HEK293 (cell line): ENCODE measurements at regions not wholly inside any gene's neighbourhood (a gene's known extent, or its start where the extent isn't known, plus 50 kb on each side); places are given as distances from the start of the nearest gene placed in this dataset.

ENCODE experiments used
- CTCF ChIA-PET: fragments of 350-600 bp; formaldehyde crosslinking; extraction: SDS; loops from one replicate; lab custom pipeline; 2021; ENCODE audit warnings: antibody characterized with exemption; lab: Yijun Ruan, JAX
- POLR2A ChIA-PET: fragments of 300-600 bp; formaldehyde crosslinking; extraction: SDS; loops from one replicate; lab custom pipeline; 2020; ENCODE audit warnings: antibody characterized with exemption, inconsistent platforms; lab: Yijun Ruan, JAX
- H3K27ac ChIP-seq: fragments of 200-500 bp; sonication (Bioruptor generic); 2 replicates; pipeline ENCODE4 v1.5.1; 2014; ENCODE audit warnings: low read depth, low read length, control low read depth, inconsistent platforms; ENCODE audit errors: extremely low read depth
- H3K36me3 ChIP-seq, 2 experiments: fragments of 200-500 bp in 1 of 2; sonication (Bioruptor generic) in 1 of 2; 1 replicate in 1 of 2; 2 replicates in 1 of 2; pipeline ENCODE4 v1.5.1; 2014 to 2017; ENCODE audit warnings: inconsistent platforms in 2 of 2, low read length in 2 of 2; ENCODE audit not compliant: control insufficient read depth in 2 of 2, insufficient read depth in 1 of 2
- H3K4me1 ChIP-seq: fragments of 200-500 bp; sonication (Bioruptor generic); 2 replicates; pipeline ENCODE4 v1.5.1; 2014; ENCODE audit warnings: mild to moderate bottlenecking, low read length, inconsistent platforms; ENCODE audit not compliant: control insufficient read depth, insufficient read depth
- H3K4me3 ChIP-seq: 2 replicates; pipeline ENCODE4 v1.5.1; 2011; ENCODE audit warnings: low read depth, mild to moderate bottlenecking, control low read depth, low read length, moderate library complexity
- H3K9me3 ChIP-seq: fragments of 200-500 bp; sonication (Bioruptor generic); 2 replicates; pipeline ENCODE4 v1.5.1; 2014; ENCODE audit warnings: low read depth, low read length, inconsistent platforms; ENCODE audit not compliant: control insufficient read depth, insufficient read depth
- GLI4 ChIP-seq: fragments of 450-650 bp; formaldehyde crosslinking; IDR thresholded peaks from 2 replicates; pipeline ENCODE4 v1.5.1; 2016; ENCODE audit warnings: missing biosample characterization, missing genetic modification characterization
- OVOL3 ChIP-seq: fragments of 450-650 bp; formaldehyde crosslinking; IDR thresholded peaks from 2 replicates; pipeline ENCODE4 v1.5.1; 2016; ENCODE audit warnings: missing biosample characterization, missing genetic modification characterization
- SETDB1 ChIP-seq: IDR thresholded peaks from one replicate; pipeline ENCODE4 v1.6.1; 2017; ENCODE audit warnings: mild to moderate bottlenecking, low read length, moderate library complexity, mixed read lengths; ENCODE audit not compliant: insufficient read length
- ZBTB44 ChIP-seq: fragments of 450-650 bp; IDR thresholded peaks from 2 replicates; pipeline ENCODE4 v1.5.1; 2018; ENCODE audit warnings: missing biosample characterization, mild to moderate bottlenecking, missing genetic modification characterization
- ZNF169 ChIP-seq: fragments of 450-650 bp; formaldehyde crosslinking; IDR thresholded peaks from 2 replicates; pipeline ENCODE4 v1.5.1; 2016; ENCODE audit warnings: missing biosample characterization, missing genetic modification characterization
- ZNF19 ChIP-seq: fragments of 450-650 bp; formaldehyde crosslinking; IDR thresholded peaks from 2 replicates; pipeline ENCODE4; 2016; ENCODE audit warnings: missing biosample characterization, missing genetic modification characterization, low read depth
- ZNF350 ChIP-seq: fragments of 450-650 bp; formaldehyde crosslinking; IDR thresholded peaks from 2 replicates; pipeline ENCODE4 v1.5.0; 2017; ENCODE audit warnings: missing biosample characterization, mild to moderate bottlenecking, missing genetic modification characterization
- ZNF473 ChIP-seq: fragments of 450-650 bp; formaldehyde crosslinking; IDR thresholded peaks from 2 replicates; pipeline ENCODE4 v1.5.1; 2017; ENCODE audit warnings: missing biosample characterization, missing genetic modification characterization
- ZNF501 ChIP-seq: fragments of 450-650 bp; formaldehyde crosslinking; IDR thresholded peaks from 2 replicates; pipeline ENCODE4 v1.5.1; 2016; ENCODE audit warnings: missing biosample characterization, missing genetic modification characterization
- ZNF558 ChIP-seq: fragments of 450-650 bp; formaldehyde crosslinking; IDR thresholded peaks from 2 replicates; pipeline ENCODE4 v1.5.1; 2016; ENCODE audit warnings: missing biosample characterization, missing genetic modification characterization
- ZNF660 ChIP-seq: fragments of 450-650 bp; IDR thresholded peaks from 2 replicates; pipeline ENCODE4 v1.5.1; 2018; ENCODE audit warnings: missing biosample characterization, mild to moderate bottlenecking, missing genetic modification characterization
- ZNF677 ChIP-seq: fragments of 450-650 bp; IDR thresholded peaks from 2 replicates; pipeline ENCODE4 v1.5.0; 2018; ENCODE audit warnings: missing biosample characterization, mild to moderate bottlenecking, missing genetic modification characterization, moderate library complexity
- ZNF704 ChIP-seq: fragments of 450-650 bp; formaldehyde crosslinking; IDR thresholded peaks from 2 replicates; pipeline ENCODE4 v1.5.1; 2016; ENCODE audit warnings: missing biosample characterization, missing genetic modification characterization
- ZNF768 ChIP-seq: fragments of 450-650 bp; formaldehyde crosslinking; IDR thresholded peaks from 2 replicates; pipeline ENCODE4 v1.5.1; 2018; ENCODE audit warnings: missing biosample characterization, mild to moderate bottlenecking, missing genetic modification characterization
- ZNF830 ChIP-seq: fragments of 450-650 bp; IDR thresholded peaks from 2 replicates; pipeline ENCODE4 v1.5.0; 2018; ENCODE audit warnings: missing biosample characterization, missing genetic modification characterization, low read depth, mild to moderate bottlenecking, moderate library complexity
- ZSCAN5A ChIP-seq: fragments of 450-650 bp; formaldehyde crosslinking; IDR thresholded peaks from 2 replicates; pipeline ENCODE4 v1.5.1; 2016; ENCODE audit warnings: missing biosample characterization, missing genetic modification characterization

- TF ChIP-seq ZNF473 (tag by site-specific recombination) (no peak), ZNF660 (no peak), ZNF558 (tag by site-specific recombination) (no peak), ZNF677 (tag by site-specific recombination) (no peak)
Measured at GRCh38 chr4:24078347-24078962, 188.6 kb upstream of the PPARGC1A start (continued).

- ChIA-PET POLR2A (no interaction called here), CTCF (no interaction called here)
- H3K9me3 ChIP-seq = no peaks in the 10 kb centered on the region
- H3K36me3 ChIP-seq = no peaks in the 10 kb centered on the region
- no peak overlapping the region for H3K27ac ChIP-seq
- H3K4me3 ChIP-seq = no peak overlapping the region
- no peaks in the 10 kb centered on the region for H3K4me1 ChIP-seq
- TF ChIP-seq OVOL3 (tag by site-specific recombination) (no peak), ZBTB44 (tag by site-specific recombination) (peak; percentile 30; the same call in 1 of the 2 replicates), ZNF350 (tag by site-specific recombination) (0 out of 2 replicates have a peak, but pooled peaks have one; percentile 36), ZNF830 (tag by site-specific recombination) (0 out of 2 replicates have a peak, but pooled peaks have one; percentile 43)
Measured at GRCh38 chr4:24076811-24077210, 187.0 kb upstream of the PPARGC1A start.

GRCh38 chr4:24073948-24074347, 184.1 kb upstream of the PPARGC1A start:
- no peak for TF ChIP-seq ZNF19 (tag by site-specific recombination)
- TF ChIP-seq GLI4 (tag by site-specific recombination) = no peak
- no peak for TF ChIP-seq ZNF768 (tag by site-specific recombination)
- TF ChIP-seq SETDB1 = no peak
- TF ChIP-seq ZSCAN5A = no peak
- TF ChIP-seq ZNF704 (tag by site-specific recombination) = no peak
- TF ChIP-seq ZNF501 = no peak
- H3K4me1 ChIP-seq = no peaks in the 10 kb centered on the region
- CTCF ChIA-PET = no interaction called here
- H3K36me3 ChIP-seq = no peaks in the 10 kb centered on the region
- no peak overlapping the region for H3K27ac ChIP-seq
- no peaks in the 10 kb centered on the region for H3K9me3 ChIP-seq
- POLR2A ChIA-PET = no interaction called here
- no peak overlapping the region for H3K4me3 ChIP-seq

- CTCF ChIA-PET = no interaction called here
Measured at GRCh38 chr4:24071612-24072372, 181.9 kb upstream of the PPARGC1A start.

More at GRCh38 chr4:24071612-24072372, 181.9 kb upstream of the PPARGC1A start:
- Histone ChIP-seq H3K27ac (no peak overlapping the region), H3K9me3 (no peaks in the 10 kb centered on the region), H3K4me1 (no peaks in the 10 kb centered on the region), H3K4me3 (no peak overlapping the region), H3K36me3 (no peaks in the 10 kb centered on the region)
- POLR2A ChIA-PET = no interaction called here
- TF ChIP-seq ZNF169 (tag by site-specific recombination) = no peak
